HEK293T (cell line): ENCODE measurements at regions not wholly inside any gene's neighbourhood (a gene's known extent, or its start where the extent isn't known, plus 50 kb on each side); places are given as distances from the start of the nearest gene placed in this dataset.

Experiments used
- ARNT ChIP-seq: fragments of 450-650 bp; IDR thresholded peaks from 2 replicates; pipeline ENCODE4 v1.6.1; 2017; ENCODE audit warnings: mild to moderate bottlenecking
- BHLHE40 ChIP-seq: fragments of 450-650 bp; IDR thresholded peaks from 2 replicates; pipeline ENCODE4 v1.6.1; 2016; ENCODE audit warnings: mild to moderate bottlenecking, moderate library complexity, borderline replicate concordance
- CTBP1 ChIP-seq: fragments of 450-650 bp; IDR thresholded peaks from 2 replicates; pipeline ENCODE4 v1.6.1; 2016; ENCODE audit warnings: borderline replicate concordance
- ELF4 ChIP-seq: fragments of 450-650 bp; IDR thresholded peaks from 2 replicates; pipeline ENCODE4 v1.6.1; 2017; ENCODE audit warnings: antibody characterized with exemption
- FOXA1 ChIP-seq: fragments of 450-650 bp; IDR thresholded peaks from 2 replicates; pipeline ENCODE4 v1.6.1; 2016; ENCODE audit warnings: mild to moderate bottlenecking
- FOXM1 ChIP-seq: fragments of 450-650 bp; IDR thresholded peaks from 2 replicates; pipeline ENCODE4 v1.6.1; 2017; ENCODE audit warnings: mild to moderate bottlenecking, borderline replicate concordance
- L3MBTL2 ChIP-seq: fragments of 450-650 bp; conservative IDR thresholded peaks from 2 replicates; pipeline ENCODE4 v1.6.1; 2016; ENCODE audit warnings: mild to moderate bottlenecking
- LEF1 ChIP-seq: fragments of 450-650 bp; IDR thresholded peaks from 2 replicates; pipeline ENCODE4 v1.6.1; 2017; ENCODE audit warnings: mild to moderate bottlenecking, borderline replicate concordance
- SP1 ChIP-seq: fragments of 450-650 bp; IDR thresholded peaks from 2 replicates; pipeline ENCODE4 v1.6.1; 2017
- SUZ12 ChIP-seq: fragments of 450-650 bp; IDR thresholded peaks from 2 replicates; pipeline ENCODE4 v1.6.1; 2016; ENCODE audit warnings: mild to moderate bottlenecking
- ZNF384 ChIP-seq: fragments of 450-650 bp; IDR thresholded peaks from 2 replicates; pipeline ENCODE4 v1.6.1; 2016
- TF ChIP-seq, protein P1 (sequence below): fragments of 450-650 bp; IDR thresholded peaks from 2 replicates; pipeline ENCODE4 v1.6.1; 2016

- TF ChIP-seq, protein P1, sequence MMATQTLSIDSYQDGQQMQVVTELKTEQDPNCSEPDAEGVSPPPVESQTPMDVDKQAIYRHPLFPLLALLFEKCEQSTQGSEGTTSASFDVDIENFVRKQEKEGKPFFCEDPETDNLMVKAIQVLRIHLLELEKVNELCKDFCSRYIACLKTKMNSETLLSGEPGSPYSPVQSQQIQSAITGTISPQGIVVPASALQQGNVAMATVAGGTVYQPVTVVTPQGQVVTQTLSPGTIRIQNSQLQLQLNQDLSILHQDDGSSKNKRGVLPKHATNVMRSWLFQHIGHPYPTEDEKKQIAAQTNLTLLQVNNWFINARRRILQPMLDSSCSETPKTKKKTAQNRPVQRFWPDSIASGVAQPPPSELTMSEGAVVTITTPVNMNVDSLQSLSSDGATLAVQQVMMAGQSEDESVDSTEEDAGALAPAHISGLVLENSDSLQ: no peak
- TF ChIP-seq LEF1: no peak
- no peak for TF ChIP-seq SP1
- no peak for TF ChIP-seq ZNF384
- TF ChIP-seq BHLHE40: no peak
- no peak for TF ChIP-seq SUZ12
- TF ChIP-seq L3MBTL2: no peak
- no peak for TF ChIP-seq FOXM1
- TF ChIP-seq FOXA1: no peak
- no peak for TF ChIP-seq ARNT
- no peak for TF ChIP-seq CTBP1
- no peak for TF ChIP-seq ELF4
Observed at GRCh38 chr4:26015906-26016305, 101.9 kb downstream of the SMIM20 start.
